GM12872 (cell line): ENCODE measurements at regions not wholly inside any gene's neighbourhood (a gene's known extent, or its start where the extent isn't known, plus 50 kb on each side); places are given as distances from the start of the nearest gene placed in this dataset.

ENCODE experiments used
- CTCF ChIP-seq: IDR thresholded peaks from 3 replicates; pipeline ENCODE4 v1.5.1; 2011; ENCODE audit warnings: low read depth, mild to moderate bottlenecking, low read length, moderate library complexity; ENCODE audit not compliant: insufficient read depth

GRCh38 chr2:221231511-221231910 is 340.6 kb downstream of the EPHA4 start:
- no peak for TF ChIP-seq CTCF

GRCh38 chr2:221235941-221236340 is 336.2 kb downstream of the EPHA4 start:
- no peak for TF ChIP-seq CTCF

GRCh38 chr2:221241072-221241471 is 331.0 kb downstream of the EPHA4 start:
- no peak for TF ChIP-seq CTCF

- no peak for TF ChIP-seq CTCF
Observed at GRCh38 chr2:221243771-221244170, 328.3 kb downstream of the EPHA4 start.

- TF ChIP-seq CTCF: no peak
Observed at GRCh38 chr2:221245045-221245444, 327.1 kb downstream of the EPHA4 start.

- TF ChIP-seq CTCF: no peak
Observed at GRCh38 chr2:221245772-221246171, 326.3 kb downstream of the EPHA4 start.

- no peak for TF ChIP-seq CTCF
Observed at GRCh38 chr2:221254299-221254698, 317.8 kb downstream of the EPHA4 start.

GRCh38 chr2:221255862-221256261 is 316.2 kb downstream of the EPHA4 start:
- no peak for TF ChIP-seq CTCF
